Astrocyte (in vitro differentiated cells and primary cell): ENCODE measurements at regions not wholly inside any gene's neighbourhood (a gene's known extent, or its start where the extent isn't known, plus 50 kb on each side); places are given as distances from the start of the nearest gene placed in this dataset.

Experiments
- DNase-seq: peaks from one replicate; pipeline ENCODE4 v3.0.0-alpha.2; 2010; ENCODE audit warnings: low read depth
- FAIRE-seq: peaks from 2 replicates; lab custom pipeline; 2011; peaks lifted over from hg19 to GRCh38; lab: Jason Lieb, UNC
- H2AFZ ChIP-seq: 2 replicates; pipeline ENCODE4 v1.6.0; 2012; ENCODE audit warnings: low read depth, low read length, inconsistent platforms
- H3K27ac ChIP-seq: 2 replicates; pipeline ENCODE4 v1.5.1; 2011; ENCODE audit warnings: low read depth, low read length, inconsistent platforms
- H3K27me3 ChIP-seq: 2 replicates; pipeline ENCODE4 v1.6.0; 2011; ENCODE audit warnings: low read length, inconsistent platforms; ENCODE audit not compliant: insufficient read depth
- H3K36me3 ChIP-seq: 2 replicates; pipeline ENCODE4 v1.5.1; 2011; ENCODE audit warnings: low read length, inconsistent platforms; ENCODE audit not compliant: insufficient read depth
- H3K4me1 ChIP-seq: 2 replicates; pipeline ENCODE4 v1.5.1; 2011; ENCODE audit warnings: low read length, inconsistent platforms; ENCODE audit not compliant: insufficient read depth
- H3K4me2 ChIP-seq: 2 replicates; pipeline ENCODE4 v1.6.0; 2012; ENCODE audit warnings: low read length, inconsistent platforms
- H3K4me3 ChIP-seq: 2 replicates; pipeline ENCODE4 v1.5.1; 2011; ENCODE audit warnings: low read depth, mild to moderate bottlenecking, low read length, inconsistent platforms; ENCODE audit not compliant: insufficient read depth
- H3K79me2 ChIP-seq: 2 replicates; pipeline ENCODE4 v1.6.0; 2012; ENCODE audit warnings: mild to moderate bottlenecking, low read length, inconsistent platforms; ENCODE audit not compliant: insufficient read depth
- H3K9ac ChIP-seq: 2 replicates; pipeline ENCODE4 v1.6.0; 2012; ENCODE audit warnings: mild to moderate bottlenecking, low read length, inconsistent platforms
- H3K9me3 ChIP-seq: 2 replicates; pipeline ENCODE4 v1.5.1; 2012; ENCODE audit warnings: low read depth, mild to moderate bottlenecking, low read length, inconsistent platforms; ENCODE audit not compliant: insufficient read depth
- H4K20me1 ChIP-seq: 2 replicates; pipeline ENCODE4 v1.6.0; 2012; ENCODE audit warnings: low read length, inconsistent platforms; ENCODE audit not compliant: insufficient read depth
- H3K27ac Mint-ChIP-seq: one replicate; pipeline ENCODE4 v1.8.0; 2021; ENCODE audit warnings: mild to moderate bottlenecking, mixed read lengths; ENCODE audit not compliant: unreplicated experiment
- H3K27me3 Mint-ChIP-seq: one replicate; pipeline ENCODE4 v1.8.0; 2021; ENCODE audit warnings: low read depth, mixed read lengths; ENCODE audit not compliant: unreplicated experiment
- H3K36me3 Mint-ChIP-seq: one replicate; pipeline ENCODE4 v1.8.0; 2021; ENCODE audit warnings: low read depth, mixed read lengths; ENCODE audit not compliant: unreplicated experiment
- H3K4me1 Mint-ChIP-seq: one replicate; pipeline ENCODE4 v1.8.0; 2021; ENCODE audit warnings: low read depth, mixed read lengths; ENCODE audit not compliant: unreplicated experiment
- H3K4me3 Mint-ChIP-seq: one replicate; pipeline ENCODE4 v1.8.0; 2021; ENCODE audit warnings: mild to moderate bottlenecking, moderate library complexity, mixed read lengths; ENCODE audit not compliant: unreplicated experiment
- H3K9me3 Mint-ChIP-seq: one replicate; pipeline ENCODE4 v1.8.0; 2021; ENCODE audit warnings: mild to moderate bottlenecking, mixed read lengths; ENCODE audit not compliant: unreplicated experiment
- EZH2 ChIP-seq: IDR thresholded peaks from 2 replicates; pipeline ENCODE4 v1.6.1; 2012; ENCODE audit warnings: mild to moderate bottlenecking, low read length, inconsistent platforms; ENCODE audit not compliant: insufficient read depth
- TF ChIP-seq, protein P1 (sequence below): IDR thresholded peaks from 2 replicates; pipeline ENCODE4 v1.5.1; 2011; ENCODE audit warnings: low read depth, mild to moderate bottlenecking, inconsistent platforms, low read length, moderate library complexity; ENCODE audit not compliant: insufficient read depth

- Histone ChIP-seq H3K27me3 (no peaks in the 10 kb centered on the region), H3K4me2 (no peak overlapping the region), H3K4me3 (no peak overlapping the region), H3K9me3 (peaks cover 4% of the 10 kb centered on the region), H3K9ac (no peak overlapping the region), H3K4me1 (no peaks in the 10 kb centered on the region), H3K36me3 (no peaks in the 10 kb centered on the region), H3K79me2 (no peaks in the 10 kb centered on the region), H3K27ac (no peak overlapping the region), H2AFZ (no peak overlapping the region), H4K20me1 (no peaks in the 10 kb centered on the region)
- no peak overlapping the region for H3K27ac Mint-ChIP-seq
- no peaks in the 10 kb centered on the region for H3K36me3 Mint-ChIP-seq
- no peaks in the 10 kb centered on the region for H3K9me3 Mint-ChIP-seq
- TF ChIP-seq EZH2 = no peak
- TF ChIP-seq, protein P1, sequence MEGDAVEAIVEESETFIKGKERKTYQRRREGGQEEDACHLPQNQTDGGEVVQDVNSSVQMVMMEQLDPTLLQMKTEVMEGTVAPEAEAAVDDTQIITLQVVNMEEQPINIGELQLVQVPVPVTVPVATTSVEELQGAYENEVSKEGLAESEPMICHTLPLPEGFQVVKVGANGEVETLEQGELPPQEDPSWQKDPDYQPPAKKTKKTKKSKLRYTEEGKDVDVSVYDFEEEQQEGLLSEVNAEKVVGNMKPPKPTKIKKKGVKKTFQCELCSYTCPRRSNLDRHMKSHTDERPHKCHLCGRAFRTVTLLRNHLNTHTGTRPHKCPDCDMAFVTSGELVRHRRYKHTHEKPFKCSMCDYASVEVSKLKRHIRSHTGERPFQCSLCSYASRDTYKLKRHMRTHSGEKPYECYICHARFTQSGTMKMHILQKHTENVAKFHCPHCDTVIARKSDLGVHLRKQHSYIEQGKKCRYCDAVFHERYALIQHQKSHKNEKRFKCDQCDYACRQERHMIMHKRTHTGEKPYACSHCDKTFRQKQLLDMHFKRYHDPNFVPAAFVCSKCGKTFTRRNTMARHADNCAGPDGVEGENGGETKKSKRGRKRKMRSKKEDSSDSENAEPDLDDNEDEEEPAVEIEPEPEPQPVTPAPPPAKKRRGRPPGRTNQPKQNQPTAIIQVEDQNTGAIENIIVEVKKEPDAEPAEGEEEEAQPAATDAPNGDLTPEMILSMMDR = no peak
- H3K4me1 Mint-ChIP-seq = peaks cover 5% of the 10 kb centered on the region
- no peaks in the 10 kb centered on the region for H3K27me3 Mint-ChIP-seq
- no peak overlapping the region for H3K4me3 Mint-ChIP-seq
- no peak for FAIRE-seq
- DNase-seq = no peak
Measured at GRCh38 chr10:1952126-1953095, 215.1 kb upstream of the ADARB2 start.

GRCh38 chr10:1950803-1951495 lies 213.6 kb upstream of the ADARB2 start:
- no peaks in the 10 kb centered on the region for H3K36me3 Mint-ChIP-seq
- FAIRE-seq = no peak
- H3K9ac ChIP-seq = no peak overlapping the region
- H3K9me3 Mint-ChIP-seq = no peaks in the 10 kb centered on the region
- H3K4me3 Mint-ChIP-seq = no peak overlapping the region
- H3K27ac Mint-ChIP-seq = no peak overlapping the region
- H3K27me3 Mint-ChIP-seq = no peaks in the 10 kb centered on the region
- no peak overlapping the region for H3K4me2 ChIP-seq
- TF ChIP-seq EZH2 = no peak
- TF ChIP-seq, protein P1 = no peak
- H2AFZ ChIP-seq = no peak overlapping the region
- no peaks in the 10 kb centered on the region for H3K79me2 ChIP-seq
- H3K27ac ChIP-seq = no peak overlapping the region
- H4K20me1 ChIP-seq = no peaks in the 10 kb centered on the region
- no peak overlapping the region for H3K4me3 ChIP-seq
- no peaks in the 10 kb centered on the region for H3K27me3 ChIP-seq
- no peak for DNase-seq
- no peaks in the 10 kb centered on the region for H3K36me3 ChIP-seq
- peaks cover 5% of the 10 kb centered on the region for H3K4me1 Mint-ChIP-seq
- H3K9me3 ChIP-seq = peaks cover 4% of the 10 kb centered on the region
- no peaks in the 10 kb centered on the region for H3K4me1 ChIP-seq
